ENCODE measurements at regions not wholly inside any gene's neighbourhood (a gene's known extent, or its start where the extent isn't known, plus 50 kb on each side); places are given as distances from the start of the nearest gene placed in this dataset.

DNA sequence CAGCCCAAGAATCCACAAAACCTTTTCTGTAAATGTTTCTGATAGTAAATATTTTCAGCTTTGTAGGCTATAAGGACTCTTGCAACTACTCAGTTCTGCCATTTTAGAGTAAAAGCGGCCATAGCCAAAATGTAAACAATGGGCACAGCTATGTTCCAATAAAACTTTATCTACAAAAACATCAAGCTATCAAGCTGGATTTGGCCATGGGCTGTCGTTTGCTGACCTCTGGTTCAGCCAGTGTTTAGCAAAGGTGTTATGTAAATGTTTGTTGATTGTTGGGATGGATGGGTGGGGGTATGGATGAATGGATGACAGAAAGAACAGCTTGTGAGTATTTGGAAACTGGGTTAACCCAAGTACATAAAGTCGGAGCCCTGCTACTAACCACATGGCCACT, 111.1 kb upstream of the VRK1 start:
- TF ChIP-seq, protein P1, sequence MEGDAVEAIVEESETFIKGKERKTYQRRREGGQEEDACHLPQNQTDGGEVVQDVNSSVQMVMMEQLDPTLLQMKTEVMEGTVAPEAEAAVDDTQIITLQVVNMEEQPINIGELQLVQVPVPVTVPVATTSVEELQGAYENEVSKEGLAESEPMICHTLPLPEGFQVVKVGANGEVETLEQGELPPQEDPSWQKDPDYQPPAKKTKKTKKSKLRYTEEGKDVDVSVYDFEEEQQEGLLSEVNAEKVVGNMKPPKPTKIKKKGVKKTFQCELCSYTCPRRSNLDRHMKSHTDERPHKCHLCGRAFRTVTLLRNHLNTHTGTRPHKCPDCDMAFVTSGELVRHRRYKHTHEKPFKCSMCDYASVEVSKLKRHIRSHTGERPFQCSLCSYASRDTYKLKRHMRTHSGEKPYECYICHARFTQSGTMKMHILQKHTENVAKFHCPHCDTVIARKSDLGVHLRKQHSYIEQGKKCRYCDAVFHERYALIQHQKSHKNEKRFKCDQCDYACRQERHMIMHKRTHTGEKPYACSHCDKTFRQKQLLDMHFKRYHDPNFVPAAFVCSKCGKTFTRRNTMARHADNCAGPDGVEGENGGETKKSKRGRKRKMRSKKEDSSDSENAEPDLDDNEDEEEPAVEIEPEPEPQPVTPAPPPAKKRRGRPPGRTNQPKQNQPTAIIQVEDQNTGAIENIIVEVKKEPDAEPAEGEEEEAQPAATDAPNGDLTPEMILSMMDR (IDR thresholded peaks at IDR 0.05) = no peak
- no peak for TF ChIP-seq POLR2A (IDR thresholded peaks at IDR 0.05)
